LNCaP clone FGC (cell line): ENCODE measurements at regions not wholly inside any gene's neighbourhood (a gene's known extent, or its start where the extent isn't known, plus 50 kb on each side); places are given as distances from the start of the nearest gene placed in this dataset.
A peak's percentile ranks its signal among the peaks of the same experiment; 100 is the strongest.

Source experiments
- DNase-seq: peaks from one replicate; pipeline ENCODE4 v3.0.0-alpha.2; 2011; ENCODE audit warnings: low read depth
- H3K4me3 ChIP-seq: 2 replicates; pipeline ENCODE4 v1.5.1; 2011; ENCODE audit warnings: mild to moderate bottlenecking, low read depth, low read length, control low read depth
- CTCF ChIP-seq: IDR thresholded peaks from 2 replicates; pipeline ENCODE4 v1.5.1; 2012; ENCODE audit warnings: mild to moderate bottlenecking; ENCODE audit not compliant: control insufficient read depth, insufficient read depth; ENCODE audit errors: extremely low read depth

GRCh38 chr15:95793231-95793630 lies 537.3 kb upstream of the NR2F2 start:
- no peak for DNase-seq
- TF ChIP-seq CTCF, result no peak
- no peak overlapping the region for H3K4me3 ChIP-seq

GRCh38 chr15:95795386-95795785 lies 535.1 kb upstream of the NR2F2 start:
- no peak overlapping the region for H3K4me3 ChIP-seq
- no peak for DNase-seq
- TF ChIP-seq CTCF, result no peak

- DNase-seq, result peak; percentile 18
- no peak for TF ChIP-seq CTCF
- no peak overlapping the region for H3K4me3 ChIP-seq
Measured at GRCh38 chr15:95799286-95800200, 531.0 kb upstream of the NR2F2 start.

- no peak for DNase-seq
- H3K4me3 ChIP-seq, result no peak overlapping the region
- no peak for TF ChIP-seq CTCF
Measured at GRCh38 chr15:95804484-95804883, 526.0 kb upstream of the NR2F2 start.

GRCh38 chr15:95812491-95812890 lies 518.0 kb upstream of the NR2F2 start:
- no peak for DNase-seq
- no peak for TF ChIP-seq CTCF

GRCh38 chr15:95814908-95815307 lies 515.6 kb upstream of the NR2F2 start:
- H3K4me3 ChIP-seq, result no peak overlapping the region
- TF ChIP-seq CTCF, result no peak
- DNase-seq, result no peak

More at GRCh38 chr15:95812491-95812890, 518.0 kb upstream of the NR2F2 start:
- no peak overlapping the region for H3K4me3 ChIP-seq

GRCh38 chr15:95816591-95816990 lies 513.9 kb upstream of the NR2F2 start:
- no peak for TF ChIP-seq CTCF
- no peak for DNase-seq
- H3K4me3 ChIP-seq, result no peak overlapping the region
